ENCODE measurements at regions not wholly inside any gene's neighbourhood (a gene's known extent, or its start where the extent isn't known, plus 50 kb on each side); places are given as distances from the start of the nearest gene placed in this dataset.

- H3K23ac ChIP-seq (ENCODE audit: low read depth, low read length, poor library complexity): no peak overlapping the region
- no peak overlapping the region for H3K4me2 ChIP-seq (ENCODE audit: insufficient read depth, low read length, poor library complexity, severe bottlenecking)
- H3K4ac ChIP-seq (ENCODE audit: low read length): no peak overlapping the region
- no peak overlapping the region for H3K27ac ChIP-seq (replicated peaks; ENCODE audit: low read length)
- no peak overlapping the region for H4K8ac ChIP-seq (ENCODE audit: low read depth, low read length)
- H3K9me3 ChIP-seq (replicated peaks in 1 of 2; ENCODE audit: control insufficient read depth in 2 of 2, insufficient read depth in 1 of 2, low read depth in 1 of 2, low read length in 2 of 2): peaks cover 0 to 2% of the 10 kb centered on the region in 2 donors
- H4K91ac ChIP-seq (ENCODE audit: low read depth, low read length, poor library complexity): no peak overlapping the region
- no peak overlapping the region for H2AFZ ChIP-seq (ENCODE audit: low read length)
- H2AK5ac ChIP-seq (ENCODE audit: low read depth, low read length): no peak overlapping the region
- H2BK12ac ChIP-seq (ENCODE audit: low read length): no peak overlapping the region
- no peak overlapping the region for H2BK120ac ChIP-seq (ENCODE audit: low read depth, low read length)
- no peak overlapping the region for H3K9ac ChIP-seq (ENCODE audit: low read depth, low read length, poor library complexity)
- no peak for DNase-seq (ENCODE audit: low spot score)
- H2BK5ac ChIP-seq (ENCODE audit: low read length): no peak overlapping the region
- no CpG with 5 or more reads among the region's 3 CpGs for WGBS, 2 donors (ENCODE audit: extremely low coverage in 2 of 2, insufficient read length in 2 of 2, insufficient replicate concordance in 1 of 2)
- no peak overlapping the region for H3K14ac ChIP-seq (ENCODE audit: low read length)
- no peaks in the 10 kb centered on the region for H3K36me3 ChIP-seq (replicated peaks in 1 of 2; ENCODE audit: control insufficient read depth in 2 of 2, insufficient read depth in 2 of 2, low read length in 2 of 2)
- H3K4me3 ChIP-seq (ENCODE audit: low read length in 2 of 2): no peak overlapping the region
- no peaks in the 10 kb centered on the region for H3K79me1 ChIP-seq (ENCODE audit: low read depth, low read length)
- no peaks in the 10 kb centered on the region for H3K4me1 ChIP-seq (ENCODE audit: control insufficient read depth in 2 of 2, insufficient read depth in 1 of 2, low read depth in 1 of 2, low read length in 2 of 2)
- no peaks in the 10 kb centered on the region for H3K27me3 ChIP-seq (ENCODE audit: control insufficient read depth in 3 of 3, insufficient read depth in 3 of 3, low read depth in 1 of 3, low read length in 3 of 3)
- no peak overlapping the region for H2BK15ac ChIP-seq (ENCODE audit: low read length)
- no peak overlapping the region for H3K18ac ChIP-seq (ENCODE audit: low read length)
Measured at GRCh38 chr18:66160007-66160406, 409.2 kb downstream of the CDH7 start.

GRCh38 chr18:66159451-66159850 is 408.6 kb downstream of the CDH7 start:
- no peak overlapping the region for H3K4me3 ChIP-seq (ENCODE audit: low read length in 2 of 2)
- H3K4ac ChIP-seq (ENCODE audit: low read length): no peak overlapping the region
- no peaks in the 10 kb centered on the region for H3K4me1 ChIP-seq (ENCODE audit: control insufficient read depth in 2 of 2, insufficient read depth in 1 of 2, low read depth in 1 of 2, low read length in 2 of 2)
- no peak overlapping the region for H3K23ac ChIP-seq (ENCODE audit: low read depth, low read length, poor library complexity)
- peaks cover 0 to 2% of the 10 kb centered on the region in 2 donors for H3K9me3 ChIP-seq (replicated peaks in 1 of 2; ENCODE audit: control insufficient read depth in 2 of 2, insufficient read depth in 1 of 2, low read depth in 1 of 2, low read length in 2 of 2)
- no peak overlapping the region for H3K9ac ChIP-seq (ENCODE audit: low read depth, low read length, poor library complexity)
- H3K79me1 ChIP-seq (ENCODE audit: low read depth, low read length): no peaks in the 10 kb centered on the region
- no peaks in the 10 kb centered on the region for H3K36me3 ChIP-seq (replicated peaks in 1 of 2; ENCODE audit: control insufficient read depth in 2 of 2, insufficient read depth in 2 of 2, low read length in 2 of 2)
- WGBS, 2 donors (ENCODE audit: extremely low coverage in 2 of 2, insufficient read length in 2 of 2, insufficient replicate concordance in 1 of 2): no CpG with 5 or more reads among the region's 1 CpG
- no peak overlapping the region for H4K91ac ChIP-seq (ENCODE audit: low read depth, low read length, poor library complexity)
- H2AK5ac ChIP-seq (ENCODE audit: low read depth, low read length): no peak overlapping the region
- no peak overlapping the region for H3K4me2 ChIP-seq (ENCODE audit: insufficient read depth, low read length, poor library complexity, severe bottlenecking)
- DNase-seq (ENCODE audit: low spot score): no peak
- H3K27me3 ChIP-seq (ENCODE audit: control insufficient read depth in 3 of 3, insufficient read depth in 3 of 3, low read depth in 1 of 3, low read length in 3 of 3): no peaks in the 10 kb centered on the region
- no peak overlapping the region for H2AFZ ChIP-seq (ENCODE audit: low read length)
- no peak overlapping the region for H3K18ac ChIP-seq (ENCODE audit: low read length)
- no peak overlapping the region for H2BK12ac ChIP-seq (ENCODE audit: low read length)
- no peak overlapping the region for H2BK120ac ChIP-seq (ENCODE audit: low read depth, low read length)
- H2BK15ac ChIP-seq (ENCODE audit: low read length): no peak overlapping the region
- H3K27ac ChIP-seq (replicated peaks; ENCODE audit: low read length): no peak overlapping the region
- H2BK5ac ChIP-seq (ENCODE audit: low read length): no peak overlapping the region
- H4K8ac ChIP-seq (ENCODE audit: low read depth, low read length): no peak overlapping the region
- no peak overlapping the region for H3K14ac ChIP-seq (ENCODE audit: low read length)

- Histone ChIP-seq H3K23ac (ENCODE audit: low read depth, low read length, poor library complexity) (no peak overlapping the region), H4K91ac (ENCODE audit: low read depth, low read length, poor library complexity) (no peak overlapping the region), H3K4me3 (ENCODE audit: low read length in 2 of 2) (no peak overlapping the region), H3K9me3 (replicated peaks in 1 of 2; ENCODE audit: control insufficient read depth in 2 of 2, insufficient read depth in 1 of 2, low read depth in 1 of 2, low read length in 2 of 2) (no peaks in the 10 kb centered on the region), H3K18ac (ENCODE audit: low read length) (no peak overlapping the region), H2BK120ac (ENCODE audit: low read depth, low read length) (no peak overlapping the region), H3K14ac (ENCODE audit: low read length) (no peak overlapping the region), H3K9ac (ENCODE audit: low read depth, low read length, poor library complexity) (no peak overlapping the region), H2BK12ac (ENCODE audit: low read length) (no peak overlapping the region), H3K27me3 (ENCODE audit: control insufficient read depth in 3 of 3, insufficient read depth in 3 of 3, low read depth in 1 of 3, low read length in 3 of 3) (no peaks in the 10 kb centered on the region), H3K27ac (replicated peaks; ENCODE audit: low read length) (no peak overlapping the region), H3K4me2 (ENCODE audit: insufficient read depth, low read length, poor library complexity, severe bottlenecking) (no peak overlapping the region), H3K79me1 (ENCODE audit: low read depth, low read length) (no peaks in the 10 kb centered on the region), H2BK5ac (ENCODE audit: low read length) (no peak overlapping the region), H2AK5ac (ENCODE audit: low read depth, low read length) (no peak overlapping the region), H3K4me1 (ENCODE audit: control insufficient read depth in 2 of 2, insufficient read depth in 1 of 2, low read depth in 1 of 2, low read length in 2 of 2) (no peaks in the 10 kb centered on the region), H3K36me3 (replicated peaks in 1 of 2; ENCODE audit: control insufficient read depth in 2 of 2, insufficient read depth in 2 of 2, low read length in 2 of 2) (no peaks in the 10 kb centered on the region), H2AFZ (ENCODE audit: low read length) (no peak overlapping the region), H4K8ac (ENCODE audit: low read depth, low read length) (no peak overlapping the region), H2BK15ac (ENCODE audit: low read length) (no peak overlapping the region), H3K4ac (ENCODE audit: low read length) (no peak overlapping the region)
- DNase-seq (ENCODE audit: low spot score): no peak
Measured at GRCh38 chr18:66156946-66157687, 406.3 kb downstream of the CDH7 start.

- Histone ChIP-seq H3K23ac (ENCODE audit: low read depth, low read length, poor library complexity) (no peak overlapping the region), H2BK120ac (ENCODE audit: low read depth, low read length) (no peak overlapping the region), H3K27me3 (ENCODE audit: control insufficient read depth in 3 of 3, insufficient read depth in 3 of 3, low read depth in 1 of 3, low read length in 3 of 3) (no peaks in the 10 kb centered on the region), H3K79me1 (ENCODE audit: low read depth, low read length) (no peaks in the 10 kb centered on the region), H2BK15ac (ENCODE audit: low read length) (no peak overlapping the region), H3K27ac (replicated peaks; ENCODE audit: low read length) (no peak overlapping the region), H3K4me3 (ENCODE audit: low read length in 2 of 2) (no peak overlapping the region), H3K4me1 (ENCODE audit: control insufficient read depth in 2 of 2, insufficient read depth in 1 of 2, low read depth in 1 of 2, low read length in 2 of 2) (no peaks in the 10 kb centered on the region), H3K9me3 (replicated peaks in 1 of 2; ENCODE audit: control insufficient read depth in 2 of 2, insufficient read depth in 1 of 2, low read depth in 1 of 2, low read length in 2 of 2) (no peaks in the 10 kb centered on the region), H3K4ac (ENCODE audit: low read length) (no peak overlapping the region), H3K9ac (ENCODE audit: low read depth, low read length, poor library complexity) (no peak overlapping the region), H2BK12ac (ENCODE audit: low read length) (no peak overlapping the region), H3K36me3 (replicated peaks in 1 of 2; ENCODE audit: control insufficient read depth in 2 of 2, insufficient read depth in 2 of 2, low read length in 2 of 2) (no peaks in the 10 kb centered on the region), H2AFZ (ENCODE audit: low read length) (no peak overlapping the region), H3K14ac (ENCODE audit: low read length) (no peak overlapping the region), H2BK5ac (ENCODE audit: low read length) (no peak overlapping the region), H4K91ac (ENCODE audit: low read depth, low read length, poor library complexity) (no peak overlapping the region), H3K4me2 (ENCODE audit: insufficient read depth, low read length, poor library complexity, severe bottlenecking) (no peak overlapping the region), H2AK5ac (ENCODE audit: low read depth, low read length) (no peak overlapping the region), H4K8ac (ENCODE audit: low read depth, low read length) (no peak overlapping the region), H3K18ac (ENCODE audit: low read length) (no peak overlapping the region)
- no CpG with 5 or more reads among the region's 1 CpG for WGBS, 2 donors (ENCODE audit: extremely low coverage in 2 of 2, insufficient read length in 2 of 2, insufficient replicate concordance in 1 of 2)
- no peak for DNase-seq (ENCODE audit: low spot score)
Measured at GRCh38 chr18:66150650-66151049, 399.8 kb downstream of the CDH7 start.

Measured in neuronal stem cell (in vitro differentiated cells).